Erythroblast (primary cell): ENCODE measurements at regions not wholly inside any gene's neighbourhood (a gene's known extent, or its start where the extent isn't known, plus 50 kb on each side); places are given as distances from the start of the nearest gene placed in this dataset.
"Not testable (repeated sequence)": the region's sequence is repeated elsewhere in the genome, so short reads cannot be mapped to it uniquely, and the experiment has no call there.

Experiments
- DNase-seq, 2 experiments: peaks; one replicate each; lab custom pipeline; 2025; lab: John Stamatoyannopoulos, UW
- GATA1 ChIP-seq: IDR thresholded peaks from 2 replicates; pipeline ENCODE4 v1.6.1; 2011; ENCODE audit warnings: low read depth, mild to moderate bottlenecking, control low read depth, low read length, moderate library complexity
- POLR2A ChIP-seq: IDR thresholded peaks from 2 replicates; pipeline ENCODE4 v1.6.1; 2011; ENCODE audit warnings: mild to moderate bottlenecking, low read length

DNA sequence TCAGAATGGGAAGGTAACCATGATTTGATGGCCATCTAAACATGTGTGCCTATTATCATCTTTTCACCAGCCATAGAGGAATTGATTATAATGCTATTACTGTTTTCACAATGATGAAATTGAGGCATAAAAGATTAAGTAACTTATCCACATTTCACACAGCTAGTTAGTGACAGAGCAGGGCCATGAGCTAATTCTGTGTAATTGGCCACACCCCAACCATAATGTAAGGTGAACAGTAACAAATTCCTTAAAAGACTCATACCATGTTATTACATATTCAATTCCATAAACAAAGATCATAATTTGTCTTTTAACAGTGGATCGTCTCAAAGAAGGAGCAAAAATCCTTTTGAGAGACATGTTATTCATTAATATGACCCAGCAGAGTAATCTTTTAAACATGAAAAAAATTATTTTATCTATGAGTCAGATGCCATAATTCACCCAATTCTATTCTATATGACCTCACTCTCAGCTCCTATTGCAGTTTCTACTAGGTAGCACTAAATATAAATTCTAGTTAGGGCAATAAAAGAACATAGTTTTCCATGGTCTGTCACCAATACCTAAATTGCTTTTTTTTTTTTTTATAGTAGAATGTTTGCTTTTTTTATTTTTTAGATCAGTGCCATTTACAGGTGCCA, 475.8 kb upstream of the SLC39A10 start:
- no peak for DNase-seq
- no peak for TF ChIP-seq POLR2A
- TF ChIP-seq GATA1, result no peak

DNA sequence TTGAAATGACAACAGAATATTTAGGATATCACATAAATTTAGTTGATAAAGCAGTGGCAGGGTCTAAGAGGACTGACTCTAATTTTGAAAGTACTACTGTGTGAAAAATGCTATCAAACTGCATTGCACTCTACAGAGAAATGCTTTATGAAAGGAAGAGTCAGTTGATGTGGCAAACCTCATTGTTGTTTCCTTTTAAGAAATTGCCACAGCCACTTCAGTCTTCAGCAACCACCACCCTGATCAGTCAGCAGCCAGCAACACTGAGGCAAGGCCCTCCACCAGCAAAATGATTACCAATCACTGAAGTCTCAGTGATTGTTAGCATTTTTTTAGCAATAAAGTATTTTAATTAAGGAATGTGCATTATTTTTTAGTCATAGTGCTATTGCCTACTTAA, 488.7 kb upstream of the SLC39A10 start:
- no peak for DNase-seq
- no peak for TF ChIP-seq POLR2A
- no peak for TF ChIP-seq GATA1

DNA sequence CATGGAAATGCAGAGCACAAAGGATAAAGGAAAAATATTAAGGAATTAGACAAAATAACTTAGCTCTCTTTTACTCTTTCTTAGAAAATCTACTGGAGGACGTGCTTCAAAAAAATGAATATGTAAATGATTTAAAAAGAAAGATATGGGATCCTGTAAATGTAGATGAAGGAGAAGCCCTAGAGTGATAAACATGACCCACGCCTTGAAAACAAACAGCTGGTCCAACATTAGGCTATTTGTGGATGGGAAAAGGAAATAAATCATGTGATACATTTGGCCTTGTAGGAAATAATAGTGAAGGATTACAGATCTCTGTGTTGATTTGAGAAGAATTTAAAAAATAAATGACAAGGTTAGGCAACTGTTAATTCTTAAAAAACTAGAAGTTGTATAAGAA, 492.1 kb upstream of the SLC39A10 start:
- no peak for TF ChIP-seq GATA1
- TF ChIP-seq POLR2A, result no peak

DNA sequence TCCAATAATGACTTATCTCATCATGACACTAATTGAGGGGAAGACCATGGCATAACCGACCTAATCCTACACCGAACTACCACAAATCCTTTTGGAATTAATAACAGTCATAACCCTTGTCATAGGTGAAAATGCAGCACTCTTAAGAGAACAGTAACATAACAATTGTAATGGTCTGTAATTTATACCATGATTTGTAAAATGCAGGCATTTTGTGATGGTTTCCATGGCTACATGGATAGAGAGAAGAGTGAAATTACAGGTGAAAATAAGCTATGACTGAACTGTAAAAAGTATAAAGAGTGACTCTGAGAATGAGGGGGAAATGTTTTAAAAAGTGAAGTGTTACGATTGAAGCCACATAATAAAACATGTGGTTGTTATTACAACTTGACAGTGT, 494.1 kb upstream of the SLC39A10 start:
- TF ChIP-seq GATA1, result no peak
- TF ChIP-seq POLR2A, result no peak
- no peak for DNase-seq

More for the DNA sequence above, 492.1 kb upstream of the SLC39A10 start:
- DNase-seq, result no peak

DNA sequence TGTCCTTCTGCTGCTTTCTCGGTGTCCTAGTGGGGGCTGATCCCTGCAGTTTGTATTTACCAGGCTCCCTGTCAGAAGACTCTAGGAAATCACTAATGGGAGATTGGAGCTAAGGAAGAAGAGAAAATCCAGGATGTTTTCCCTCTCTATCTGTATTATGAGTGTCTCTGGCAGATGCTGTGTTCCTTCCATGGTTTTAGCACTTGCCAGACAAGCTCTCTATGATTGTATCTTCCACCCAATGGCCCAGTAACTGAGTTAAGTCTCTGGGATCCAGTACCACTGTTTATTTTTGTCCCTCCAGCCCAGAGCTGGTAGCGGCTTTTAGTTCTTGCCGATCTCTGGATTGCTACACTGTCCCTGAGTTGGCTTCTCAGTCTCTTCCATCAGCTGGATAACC, 494.8 kb upstream of the SLC39A10 start:
- no peak for DNase-seq
- TF ChIP-seq GATA1, result no peak
- no peak for TF ChIP-seq POLR2A

DNA sequence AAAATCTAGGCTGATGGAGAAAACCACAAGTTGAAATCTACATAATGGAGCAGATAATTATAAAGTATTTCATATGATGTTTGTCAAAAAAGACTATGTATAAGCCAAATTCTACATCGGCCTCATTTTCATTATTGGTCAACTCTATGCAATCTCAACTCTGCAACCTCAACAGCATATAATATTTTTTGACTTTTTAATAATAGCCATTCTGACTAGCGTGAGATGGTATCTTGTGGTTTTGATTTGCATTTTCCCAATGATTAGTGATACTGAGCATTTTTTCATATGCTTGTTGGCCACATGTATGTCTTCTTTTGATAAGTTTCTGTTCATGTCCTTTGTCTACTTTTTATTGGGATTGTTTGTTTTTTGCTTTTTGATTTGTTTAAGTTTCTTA, 496.1 kb upstream of the SLC39A10 start:
- TF ChIP-seq POLR2A (no peak), GATA1 (no peak)

DNA sequence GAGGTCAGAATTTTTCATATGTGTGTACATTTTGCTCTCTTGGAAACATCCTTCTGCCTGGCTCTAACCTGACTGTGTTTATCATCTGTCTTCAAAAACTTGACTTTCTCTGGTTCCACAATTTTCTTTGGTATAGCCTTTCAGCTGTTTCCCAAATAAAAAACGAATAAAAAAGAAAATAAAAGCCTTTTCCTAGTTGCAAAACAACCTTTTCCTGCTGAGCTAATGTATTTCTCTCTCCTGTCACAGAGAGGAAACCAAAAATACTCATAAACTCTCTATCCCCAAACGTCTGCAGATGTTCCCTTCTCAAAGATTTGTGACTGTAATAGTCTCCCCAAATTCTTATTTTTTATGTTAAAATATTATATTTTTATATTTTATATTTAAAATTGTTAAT, 505.3 kb upstream of the SLC39A10 start:
- no peak for TF ChIP-seq GATA1
- TF ChIP-seq POLR2A, result no peak

More for the DNA sequence above, 496.1 kb upstream of the SLC39A10 start:
- no peak for DNase-seq

DNA sequence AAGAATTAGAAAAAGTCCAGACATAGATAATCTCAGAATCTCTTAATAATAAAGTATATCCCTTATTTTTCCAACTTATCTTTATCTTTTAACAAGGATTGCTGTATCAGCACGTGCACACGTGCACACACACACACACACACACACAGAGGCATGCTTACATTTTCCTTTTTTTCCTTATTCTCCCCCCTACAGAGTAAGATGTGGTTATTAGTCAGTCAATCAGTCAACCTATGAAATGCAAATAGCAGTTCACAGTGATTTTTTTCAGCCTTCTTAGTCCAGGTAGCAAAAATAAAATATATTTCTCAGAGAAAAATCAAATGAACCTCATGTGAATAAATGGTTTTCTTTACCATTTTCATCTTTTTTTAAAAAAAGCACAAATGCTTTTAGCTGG, 506.2 kb upstream of the SLC39A10 start:
- no peak for DNase-seq
- no peak for TF ChIP-seq POLR2A
- TF ChIP-seq GATA1, result no peak

More for the DNA sequence above, 505.3 kb upstream of the SLC39A10 start:
- no peak for DNase-seq

DNA sequence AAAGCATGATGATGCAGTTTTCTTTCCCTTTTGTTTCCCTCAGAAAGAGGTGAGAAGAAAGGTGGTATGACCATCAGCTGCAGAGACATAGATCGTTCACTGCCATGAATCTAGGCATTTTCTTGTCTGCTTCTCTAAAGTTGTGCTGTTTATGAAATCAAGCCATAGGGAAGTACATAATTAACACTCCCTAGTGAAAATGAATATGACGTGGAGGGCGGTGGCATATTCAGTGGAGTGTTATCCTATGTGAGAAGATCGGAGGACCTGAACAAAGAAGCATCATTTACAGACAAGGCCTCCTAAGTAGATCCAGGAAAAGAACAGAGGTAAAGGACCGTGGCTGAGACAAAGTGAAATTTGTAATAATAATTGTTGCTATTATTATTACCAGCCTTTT, 509.0 kb upstream of the SLC39A10 start:
- TF ChIP-seq POLR2A (no peak), GATA1 (no peak)
- no peak for DNase-seq

DNA sequence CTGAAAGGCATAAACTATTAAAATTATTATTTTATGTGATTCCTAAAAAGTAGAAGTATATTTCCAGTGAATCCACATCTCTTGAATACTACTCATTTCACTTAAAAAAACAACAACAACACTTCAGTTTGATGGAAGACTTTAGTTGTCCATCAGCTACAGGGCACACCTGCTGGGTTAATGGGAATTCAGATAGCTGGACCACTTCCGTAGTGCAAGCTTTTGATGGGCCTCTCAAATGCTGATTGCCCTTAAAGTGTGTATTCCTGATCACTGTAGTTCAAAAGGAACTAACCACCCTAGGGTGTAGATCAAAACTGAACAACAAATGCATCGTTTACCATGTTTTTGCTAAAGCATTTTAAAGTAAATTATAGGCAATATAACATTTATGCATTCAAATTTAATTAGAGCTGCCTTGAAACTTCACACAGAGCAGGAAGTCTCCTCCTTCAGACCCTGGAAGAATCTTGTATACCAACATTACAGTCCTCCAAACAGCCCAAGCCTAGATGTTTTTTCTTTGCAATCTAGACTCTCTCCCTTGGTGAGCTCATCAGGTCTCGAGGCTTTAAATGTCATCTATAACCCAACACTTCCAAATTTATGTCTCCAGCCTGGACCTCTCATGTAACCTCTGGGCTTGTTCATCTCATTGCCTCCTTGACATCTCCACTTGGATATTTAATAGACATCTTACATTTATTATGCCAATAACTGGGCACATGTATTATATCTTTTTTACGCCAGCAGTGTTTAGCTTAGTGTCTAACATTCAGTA, 510.1 kb upstream of the SLC39A10 start:
- no peak for DNase-seq
- TF ChIP-seq POLR2A, result no peak
- no peak for TF ChIP-seq GATA1

DNA sequence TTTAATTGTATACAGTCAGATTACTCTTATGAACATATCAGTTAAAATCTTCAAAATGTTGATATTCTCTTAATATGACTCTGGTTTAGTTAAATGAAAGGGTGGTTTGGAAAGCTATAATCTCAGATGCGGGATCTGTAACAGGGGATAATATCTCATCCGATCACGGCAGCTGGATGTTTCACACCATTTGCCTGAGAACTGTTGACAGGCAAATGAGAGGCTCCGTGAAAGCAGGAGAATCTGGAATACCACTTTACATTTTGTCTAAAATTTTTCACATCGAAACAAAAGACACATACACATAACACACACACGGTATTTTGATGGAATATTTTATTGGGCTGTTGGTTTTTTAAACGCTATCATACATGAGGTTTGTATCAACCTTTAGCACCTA, 518.6 kb upstream of the SLC39A10 start:
- TF ChIP-seq POLR2A, result no peak
- no peak for TF ChIP-seq GATA1

DNA sequence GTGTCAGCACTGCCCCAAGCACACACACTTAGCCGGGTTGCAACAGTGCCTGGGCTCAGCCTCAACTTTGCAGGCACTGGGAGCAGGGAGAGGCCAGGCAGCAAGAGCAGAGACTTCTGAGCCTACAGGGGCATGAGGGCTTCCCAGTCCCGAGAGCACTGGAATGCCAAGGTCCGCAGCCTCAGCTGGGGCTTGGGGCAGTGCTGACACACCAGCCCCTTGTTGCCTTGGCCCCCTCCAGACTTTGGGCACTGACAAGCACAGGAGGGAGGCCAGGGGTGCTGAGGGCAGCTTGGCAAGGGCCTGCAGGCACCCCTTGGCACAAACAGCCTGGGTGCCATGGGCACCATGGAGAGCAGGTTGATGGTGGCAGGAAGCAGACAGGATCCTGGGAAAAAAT, 531.1 kb upstream of the SLC39A10 start:
- not testable (repeated sequence) for DNase-seq

More for the DNA sequence above, 518.6 kb upstream of the SLC39A10 start:
- no peak for DNase-seq

DNA sequence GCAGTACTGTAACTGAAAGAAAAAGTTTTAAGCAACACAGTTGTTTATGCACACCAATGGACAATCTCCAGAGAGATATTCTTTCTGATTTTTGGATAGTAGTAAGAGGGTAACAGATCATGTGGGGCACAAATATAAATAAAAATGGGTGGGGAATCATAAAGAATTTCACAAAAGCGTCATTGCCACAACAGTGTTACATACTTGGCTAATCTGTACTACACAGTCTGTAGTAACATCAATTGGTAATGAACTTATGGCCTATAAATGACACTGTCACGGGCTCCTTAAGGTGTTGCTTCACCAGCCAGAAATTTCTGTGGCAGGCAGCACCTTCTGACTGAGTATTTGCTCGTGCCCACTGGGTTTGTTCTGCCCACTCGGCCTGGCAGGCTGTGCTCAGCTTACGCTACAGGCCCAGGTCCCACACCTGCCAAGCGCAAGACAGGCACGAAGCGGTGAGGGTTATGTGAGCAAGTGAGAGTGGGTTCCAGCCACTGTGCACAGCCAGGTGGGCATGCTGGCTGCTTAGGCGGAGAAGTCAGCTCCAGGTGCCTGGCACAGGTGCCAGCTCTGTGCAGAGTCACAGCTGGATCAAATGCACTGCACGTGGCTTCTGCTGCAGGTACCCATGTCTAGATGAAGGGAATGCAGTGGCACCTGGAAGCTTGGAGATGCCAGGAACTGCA, 532.5 kb upstream of the SLC39A10 start:
- TF ChIP-seq GATA1, result no peak
- no peak for TF ChIP-seq POLR2A

DNA sequence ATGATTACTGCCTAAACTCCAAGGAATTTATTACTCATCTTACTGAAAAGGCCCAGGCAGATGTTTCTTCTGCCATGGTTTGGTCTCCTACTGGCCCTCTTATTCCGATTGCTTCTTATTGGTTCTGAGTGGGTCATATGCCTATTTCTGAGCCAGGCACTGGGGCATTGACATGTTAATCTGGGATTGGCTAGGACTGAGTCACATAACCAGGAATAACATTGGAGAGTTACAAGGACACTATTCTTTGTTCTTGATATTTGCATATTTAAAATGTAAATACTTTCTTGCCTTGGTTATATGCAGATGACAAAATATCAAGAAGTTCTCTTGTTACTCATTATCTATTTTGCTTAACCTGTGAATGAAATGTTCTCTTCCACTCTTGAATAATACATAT, 534.4 kb upstream of the SLC39A10 start:
- no peak for DNase-seq

More for the DNA sequence above, 532.5 kb upstream of the SLC39A10 start:
- DNase-seq, result no peak

DNA sequence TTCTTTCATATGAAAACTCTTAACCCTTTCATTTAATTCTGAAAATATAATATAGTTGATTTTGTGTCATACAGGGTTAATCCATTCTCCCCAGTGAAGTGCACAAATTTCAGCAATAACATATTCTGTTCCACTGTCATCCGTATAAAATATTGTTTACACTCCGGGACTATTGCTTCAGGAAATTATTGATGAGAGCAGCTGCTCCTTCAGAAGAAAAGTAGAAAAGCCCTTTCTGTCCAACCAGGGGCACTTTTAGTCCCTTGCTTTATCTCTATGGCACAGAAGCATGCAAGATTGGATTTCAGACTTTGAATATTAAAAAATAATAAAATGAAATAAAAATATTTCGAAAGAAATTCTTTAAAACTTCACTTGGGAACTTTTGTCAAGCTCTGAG, 535.7 kb upstream of the SLC39A10 start:
- TF ChIP-seq GATA1 (no peak), POLR2A (no peak)
- no peak for DNase-seq

More for the DNA sequence above, 534.4 kb upstream of the SLC39A10 start:
- no peak for TF ChIP-seq GATA1
- no peak for TF ChIP-seq POLR2A
